ENCODE measurements at regions not wholly inside any gene's neighbourhood (a gene's known extent, or its start where the extent isn't known, plus 50 kb on each side); places are given as distances from the start of the nearest gene placed in this dataset.
A peak's percentile ranks its signal among the peaks of the same experiment; 100 is the strongest.

DNA sequence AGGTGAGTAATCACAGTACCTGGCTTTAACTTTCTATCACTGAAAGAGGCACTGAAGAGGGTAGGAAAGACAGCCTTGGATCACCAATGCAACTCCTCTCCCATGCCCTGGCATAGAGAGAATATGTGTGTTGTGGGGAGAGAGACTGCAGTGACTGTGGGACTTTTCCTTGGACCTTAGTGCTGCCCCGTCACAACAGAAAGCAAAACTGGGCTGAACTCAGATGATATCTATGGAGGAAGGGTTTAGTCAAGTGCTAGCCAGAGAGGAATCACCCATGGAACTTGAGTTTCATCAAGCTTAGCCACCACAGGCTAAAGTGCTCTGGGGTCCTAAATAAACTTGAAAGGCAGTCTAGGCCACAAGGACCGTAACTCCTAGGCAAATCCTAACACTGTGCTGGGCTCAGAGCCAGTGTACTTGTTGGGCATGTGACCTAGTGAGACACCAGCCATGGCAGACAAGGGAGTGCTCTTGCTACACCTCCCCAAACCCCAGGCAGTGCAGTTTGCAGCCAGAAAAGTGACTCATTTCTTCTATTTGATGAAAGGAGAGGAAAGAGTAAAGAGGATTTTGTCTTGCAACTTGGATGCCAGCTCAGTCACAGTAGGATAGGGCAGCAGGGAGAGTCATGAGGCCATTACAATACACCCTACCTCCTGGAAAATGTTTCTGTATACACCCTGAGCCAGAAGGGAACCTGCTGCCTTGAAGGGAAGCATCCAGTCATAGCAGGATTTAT is 105.8 kb upstream of the SPOPL start:
- no CpG with 5 or more reads among the region's 2 CpGs for WGBS (ENCODE audit: extremely low coverage, insufficient read length, low lambda C conversion rate)
- Histone ChIP-seq H3K14ac (ENCODE audit: insufficient read depth, low read length) (no peak overlapping the region), H3K27ac (ENCODE audit: insufficient read length, low read depth, low read length) (no peak overlapping the region), H2AFZ (ENCODE audit: low read length) (no peak overlapping the region), H3K4ac (ENCODE audit: low read depth, low read length) (no peak overlapping the region), H2AK5ac (ENCODE audit: insufficient read length, low read length) (no peak overlapping the region), H2BK15ac (ENCODE audit: low read depth, low read length) (no peak overlapping the region), H4K91ac (ENCODE audit: insufficient read length, low read depth, low read length) (no peak overlapping the region), H3K9me3 (ENCODE audit: control insufficient read depth, low read depth, low read length) (no peaks in the 10 kb centered on the region), H3K27me3 (ENCODE audit: insufficient read depth, low read length) (no peaks in the 10 kb centered on the region), H3K9ac (ENCODE audit: extremely low read depth, insufficient read length, low read length) (no peak overlapping the region), H3K18ac (ENCODE audit: insufficient read length, low read depth, low read length) (no peak overlapping the region), H3K4me2 (ENCODE audit: insufficient read depth, insufficient read length, low read length) (no peak overlapping the region), H2BK20ac (ENCODE audit: low read depth, low read length, poor library complexity, severe bottlenecking) (no peak overlapping the region), H3K79me1 (ENCODE audit: insufficient read depth, low read depth, low read length, poor library complexity, severe bottlenecking) (no peaks in the 10 kb centered on the region), H4K20me1 (ENCODE audit: control insufficient read depth, insufficient read depth, insufficient read length) (no peaks in the 10 kb centered on the region), H3T11ph (ENCODE audit: low read length) (no peak overlapping the region), H3K23me2 (ENCODE audit: insufficient read length, low read depth, low read length, poor library complexity, severe bottlenecking) (no peaks in the 10 kb centered on the region), H3K4me1 (ENCODE audit: insufficient read depth, low read length) (no peaks in the 10 kb centered on the region), H2BK12ac (ENCODE audit: insufficient read length, low read depth, low read length) (no peak overlapping the region), H3K56ac (ENCODE audit: insufficient read length, low read depth, low read length) (no peak overlapping the region), H2BK5ac (ENCODE audit: insufficient read length, low read length) (no peak overlapping the region), H3K79me2 (ENCODE audit: insufficient read depth, low read length) (no peaks in the 10 kb centered on the region), H4K8ac (replicated peaks; ENCODE audit: insufficient read length, low read depth, low read length) (no peak overlapping the region), H4K5ac (ENCODE audit: insufficient read length, low read depth, low read length) (no peak overlapping the region), H2BK120ac (ENCODE audit: low read depth, low read length, poor library complexity, severe bottlenecking) (no peak overlapping the region), H3K23ac (ENCODE audit: insufficient read length, low read depth, low read length) (no peak overlapping the region)
- TF ChIP-seq, protein P1, sequence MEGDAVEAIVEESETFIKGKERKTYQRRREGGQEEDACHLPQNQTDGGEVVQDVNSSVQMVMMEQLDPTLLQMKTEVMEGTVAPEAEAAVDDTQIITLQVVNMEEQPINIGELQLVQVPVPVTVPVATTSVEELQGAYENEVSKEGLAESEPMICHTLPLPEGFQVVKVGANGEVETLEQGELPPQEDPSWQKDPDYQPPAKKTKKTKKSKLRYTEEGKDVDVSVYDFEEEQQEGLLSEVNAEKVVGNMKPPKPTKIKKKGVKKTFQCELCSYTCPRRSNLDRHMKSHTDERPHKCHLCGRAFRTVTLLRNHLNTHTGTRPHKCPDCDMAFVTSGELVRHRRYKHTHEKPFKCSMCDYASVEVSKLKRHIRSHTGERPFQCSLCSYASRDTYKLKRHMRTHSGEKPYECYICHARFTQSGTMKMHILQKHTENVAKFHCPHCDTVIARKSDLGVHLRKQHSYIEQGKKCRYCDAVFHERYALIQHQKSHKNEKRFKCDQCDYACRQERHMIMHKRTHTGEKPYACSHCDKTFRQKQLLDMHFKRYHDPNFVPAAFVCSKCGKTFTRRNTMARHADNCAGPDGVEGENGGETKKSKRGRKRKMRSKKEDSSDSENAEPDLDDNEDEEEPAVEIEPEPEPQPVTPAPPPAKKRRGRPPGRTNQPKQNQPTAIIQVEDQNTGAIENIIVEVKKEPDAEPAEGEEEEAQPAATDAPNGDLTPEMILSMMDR (conservative IDR thresholded peaks at IDR 0.05): no peak
- Mint-ChIP-seq H3K36me3 (ENCODE audit: insufficient read depth in 1 of 3, low read depth in 3 of 3) (no peaks in the 10 kb centered on the region), H3K9me3 (no peaks in the 10 kb centered on the region), H3K27me3 (ENCODE audit: low read depth) (no peaks in the 10 kb centered on the region), H3K4me3 (no peak overlapping the region), H3K4me1 (no peaks in the 10 kb centered on the region; a peak in 1 of 4 replicates), H3K27ac (peak overlapping the region in 2 of 3 experiments; percentile 19 to 76; a peak in 2 of 7 replicates)
- DNase-seq: no peak

Data from H9 (cell line).